ENCODE measurements at regions not wholly inside any gene's neighbourhood (a gene's known extent, or its start where the extent isn't known, plus 50 kb on each side); places are given as distances from the start of the nearest gene placed in this dataset.

- no peak for TF ChIP-seq ZFX (IDR thresholded peaks at IDR 0.05)
- TF ChIP-seq CTCF (conservative IDR thresholded peaks at IDR 0.05), result no peak
- no peak overlapping the region for H3K27ac ChIP-seq
Measured at GRCh38 chrX:126395909-126396308, 156.7 kb downstream of the DCAF12L1 start.

GRCh38 chrX:126394681-126395080 lies 157.9 kb downstream of the DCAF12L1 start:
- TF ChIP-seq ZFX (IDR thresholded peaks at IDR 0.05) (no peak), CTCF (conservative IDR thresholded peaks at IDR 0.05) (no peak)
- H3K27ac ChIP-seq, result no peak overlapping the region

GRCh38 chrX:126393284-126393683 lies 159.3 kb downstream of the DCAF12L1 start:
- no peak overlapping the region for H3K27ac ChIP-seq
- TF ChIP-seq CTCF (conservative IDR thresholded peaks at IDR 0.05), result no peak
- no peak for TF ChIP-seq ZFX (IDR thresholded peaks at IDR 0.05)

- no peak overlapping the region for H3K27ac ChIP-seq
- TF ChIP-seq ZFX (IDR thresholded peaks at IDR 0.05) (no peak), CTCF (conservative IDR thresholded peaks at IDR 0.05) (peak; percentile 7; the same call in 1 of the 2 replicates)
Measured at GRCh38 chrX:126376465-126376864, 176.1 kb downstream of the DCAF12L1 start.

- peak overlapping the region; percentile 41 for H3K27ac ChIP-seq
- TF ChIP-seq ZFX (IDR thresholded peaks at IDR 0.05) (no peak), CTCF (conservative IDR thresholded peaks at IDR 0.05) (no peak)
Measured at GRCh38 chrX:126342859-126343258, 176.8 kb upstream of the DCAF12L2 start.

GRCh38 chrX:126339928-126340327 lies 173.8 kb upstream of the DCAF12L2 start:
- H3K27ac ChIP-seq, result no peak overlapping the region

GRCh38 chrX:126338916-126339315 lies 172.8 kb upstream of the DCAF12L2 start:
- TF ChIP-seq ZFX (IDR thresholded peaks at IDR 0.05) (no peak), CTCF (conservative IDR thresholded peaks at IDR 0.05) (no peak)
- H3K27ac ChIP-seq, result no peak overlapping the region

More at GRCh38 chrX:126339928-126340327, 173.8 kb upstream of the DCAF12L2 start:
- no peak for TF ChIP-seq CTCF (conservative IDR thresholded peaks at IDR 0.05)
- no peak for TF ChIP-seq ZFX (IDR thresholded peaks at IDR 0.05)
